ENCODE measurements at regions not wholly inside any gene's neighbourhood (a gene's known extent, or its start where the extent isn't known, plus 50 kb on each side); places are given as distances from the start of the nearest gene placed in this dataset.
"Not testable (repeated sequence)": the region's sequence is repeated elsewhere in the genome, so short reads cannot be mapped to it uniquely, and the experiment has no call there.

- no peak for DNase-seq
- Histone ChIP-seq H3K4me1 (peaks cover 0 to 15% (median 2%) of the 10 kb centered on the region in 4 donors), H3K36me3 (no peaks in the 10 kb centered on the region), H3K4me3 (no peak overlapping the region), H3K27ac (no peak overlapping the region), H3K9me3 (no peaks in the 10 kb centered on the region), H3K27me3 (no peaks in the 10 kb centered on the region)
- intact Hi-C loops (cut with DNase I; ENCODE audit: low total_unique reads): no loop called here
- TF ChIP-seq, protein P1, sequence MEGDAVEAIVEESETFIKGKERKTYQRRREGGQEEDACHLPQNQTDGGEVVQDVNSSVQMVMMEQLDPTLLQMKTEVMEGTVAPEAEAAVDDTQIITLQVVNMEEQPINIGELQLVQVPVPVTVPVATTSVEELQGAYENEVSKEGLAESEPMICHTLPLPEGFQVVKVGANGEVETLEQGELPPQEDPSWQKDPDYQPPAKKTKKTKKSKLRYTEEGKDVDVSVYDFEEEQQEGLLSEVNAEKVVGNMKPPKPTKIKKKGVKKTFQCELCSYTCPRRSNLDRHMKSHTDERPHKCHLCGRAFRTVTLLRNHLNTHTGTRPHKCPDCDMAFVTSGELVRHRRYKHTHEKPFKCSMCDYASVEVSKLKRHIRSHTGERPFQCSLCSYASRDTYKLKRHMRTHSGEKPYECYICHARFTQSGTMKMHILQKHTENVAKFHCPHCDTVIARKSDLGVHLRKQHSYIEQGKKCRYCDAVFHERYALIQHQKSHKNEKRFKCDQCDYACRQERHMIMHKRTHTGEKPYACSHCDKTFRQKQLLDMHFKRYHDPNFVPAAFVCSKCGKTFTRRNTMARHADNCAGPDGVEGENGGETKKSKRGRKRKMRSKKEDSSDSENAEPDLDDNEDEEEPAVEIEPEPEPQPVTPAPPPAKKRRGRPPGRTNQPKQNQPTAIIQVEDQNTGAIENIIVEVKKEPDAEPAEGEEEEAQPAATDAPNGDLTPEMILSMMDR (IDR thresholded peaks at IDR 0.05): no peak
Measured at GRCh38 chr7:25600262-25600920, 372.1 kb upstream of the NPVF start.

- H3K27ac ChIP-seq; H3K27me3 ChIP-seq; DNase-seq; H3K36me3 ChIP-seq; intact Hi-C loops (cut with DNase I; ENCODE audit: low total_unique reads); H3K9me3 ChIP-seq: not testable (repeated sequence)
- H3K4me1 ChIP-seq: peaks cover 0 to 10% (median 2%) of the 10 kb centered on the region in 4 donors
- H3K4me3 ChIP-seq: peak overlapping the region; percentile 27 to 37
Measured at GRCh38 chr7:25602730-25603426, 374.6 kb upstream of the NPVF start.

DNA sequence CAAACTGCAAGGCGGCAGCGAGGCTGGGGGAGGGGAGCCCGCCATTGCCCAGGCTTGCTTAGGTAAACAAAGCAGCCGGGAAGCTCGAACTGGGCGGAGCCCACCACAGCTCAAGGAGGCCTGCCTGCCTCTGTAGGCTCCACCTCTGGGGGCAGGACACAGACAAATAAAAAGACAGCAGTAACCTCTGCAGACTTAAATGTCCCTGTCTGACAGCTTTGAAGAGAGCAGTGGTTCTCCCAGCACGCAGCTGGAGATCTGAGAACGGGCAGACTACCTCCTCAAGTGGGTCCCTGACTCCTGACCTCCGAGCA, 375.1 kb upstream of the NPVF start:
- H3K9me3 ChIP-seq; H3K27ac ChIP-seq; intact Hi-C loops (cut with DNase I; ENCODE audit: low total_unique reads); DNase-seq; H3K27me3 ChIP-seq; H3K4me1 ChIP-seq; H3K36me3 ChIP-seq: not testable (repeated sequence)
- peak overlapping the region; percentile 27 to 37 for H3K4me3 ChIP-seq

- no peaks in the 10 kb centered on the region for H3K27me3 ChIP-seq
- peaks cover 0 to 20% (median 17%) of the 10 kb centered on the region in 4 donors for H3K4me1 ChIP-seq
- H3K36me3 ChIP-seq: no peaks in the 10 kb centered on the region
- TF ChIP-seq, protein P1 (IDR thresholded peaks at IDR 0.05): no peak
- intact Hi-C loops (cut with DNase I; ENCODE audit: low total_unique reads): no loop called here
- H3K27ac ChIP-seq: no peak overlapping the region
- no peak for DNase-seq
- no peak overlapping the region for H3K4me3 ChIP-seq
- peaks cover 0 to 14% (median 6%) of the 10 kb centered on the region in 3 donors for H3K9me3 ChIP-seq
Measured at GRCh38 chr7:25611196-25611595, 382.9 kb upstream of the NPVF start.

DNA sequence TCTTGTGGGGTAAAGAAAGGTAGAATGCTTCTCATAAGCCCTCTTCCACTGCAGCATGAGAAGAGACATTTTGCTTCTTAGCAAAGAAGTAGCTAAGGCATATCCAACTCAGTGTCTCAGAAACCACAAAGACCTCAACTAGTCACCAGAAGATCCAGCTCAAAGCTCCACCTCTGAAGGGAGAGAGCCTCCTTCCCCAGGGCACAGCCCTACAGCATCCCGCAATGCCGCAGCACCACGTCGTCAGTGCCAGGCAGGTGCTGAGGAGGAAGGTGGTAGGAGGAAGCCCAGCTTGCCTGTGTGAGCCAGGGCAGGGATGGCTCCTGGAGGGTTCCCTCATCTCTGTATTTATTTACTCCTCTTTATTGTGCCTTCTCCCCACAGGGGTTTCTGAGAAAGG, 385.6 kb upstream of the NPVF start:
- TF ChIP-seq, protein P1 (IDR thresholded peaks at IDR 0.05): no peak
- H3K27me3 ChIP-seq: no peaks in the 10 kb centered on the region
- H3K9me3 ChIP-seq: peaks cover 0 to 14% (median 6%) of the 10 kb centered on the region in 3 donors
- intact Hi-C loops (cut with DNase I; ENCODE audit: low total_unique reads): no loop called here
- peaks cover 0 to 42% (median 33%) of the 10 kb centered on the region in 4 donors for H3K4me1 ChIP-seq
- H3K4me3 ChIP-seq: no peak overlapping the region
- DNase-seq: no peak
- no peaks in the 10 kb centered on the region for H3K36me3 ChIP-seq
- peak overlapping the region in 1 of 2 donors; percentile 67 for H3K27ac ChIP-seq

DNA sequence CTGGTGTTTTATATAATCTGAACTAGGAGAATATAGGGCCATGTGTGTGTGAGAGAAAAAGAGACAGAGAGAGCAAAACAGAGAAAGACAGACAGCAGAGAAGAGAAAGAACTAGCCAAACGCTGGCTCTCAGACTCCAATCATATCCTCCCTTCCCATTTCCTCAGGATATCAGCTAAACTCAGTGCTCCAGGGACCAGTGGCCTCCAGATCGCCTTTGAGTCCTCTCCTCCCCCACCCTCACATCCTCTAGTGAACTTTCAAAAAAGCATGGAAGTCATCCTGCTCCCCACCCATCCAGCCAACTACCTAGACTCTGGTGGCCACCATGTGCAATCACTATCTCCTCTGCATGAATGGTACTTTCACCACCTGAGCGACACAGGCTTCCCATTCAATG, 386.1 kb upstream of the NPVF start:
- Histone ChIP-seq H3K9me3 (peaks cover 0 to 14% (median 6%) of the 10 kb centered on the region in 3 donors), H3K36me3 (no peaks in the 10 kb centered on the region), H3K27me3 (no peaks in the 10 kb centered on the region), H3K4me3 (no peak overlapping the region), H3K4me1 (peaks cover 0 to 47% (median 33%) of the 10 kb centered on the region in 4 donors), H3K27ac (peak overlapping the region; percentile 57 to 67)
- TF ChIP-seq, protein P1 (IDR thresholded peaks at IDR 0.05): no peak
- intact Hi-C loops (cut with DNase I; ENCODE audit: low total_unique reads): no loop called here
- no peak for DNase-seq
